ENCODE measurements at regions not wholly inside any gene's neighbourhood (a gene's known extent, or its start where the extent isn't known, plus 50 kb on each side); places are given as distances from the start of the nearest gene placed in this dataset.

- CTCF ChIA-PET, result no interaction called here
- Mint-ChIP-seq H3K27me3 (ENCODE audit: low read depth) (no peaks in the 10 kb centered on the region), H3K9me3 (no peaks in the 10 kb centered on the region), H3K36me3 (ENCODE audit: low read depth) (no peaks in the 10 kb centered on the region), H3K27ac (no peak overlapping the region), H3K4me3 (no peak overlapping the region), H3K4me1 (ENCODE audit: low read depth) (no peaks in the 10 kb centered on the region)
- intact Hi-C loops (cut with micrococcal nuclease), result no loop called here
- DNase-seq, result no peak
These were observed 204.7 kb upstream of the TNRC6C start for GRCh38 chr17:77753691-77754245.

GRCh38 chr17:77754956-77755355 lies 203.5 kb upstream of the TNRC6C start:
- no peaks in the 10 kb centered on the region for H3K4me1 Mint-ChIP-seq (ENCODE audit: low read depth)
- no peak overlapping the region for H3K4me3 Mint-ChIP-seq
- no peaks in the 10 kb centered on the region for H3K27me3 Mint-ChIP-seq (ENCODE audit: low read depth)
- CTCF ChIA-PET, result no interaction called here
- H3K27ac Mint-ChIP-seq, result no peak overlapping the region
- no peaks in the 10 kb centered on the region for H3K36me3 Mint-ChIP-seq (ENCODE audit: low read depth)
- no peaks in the 10 kb centered on the region for H3K9me3 Mint-ChIP-seq
- intact Hi-C loops (cut with micrococcal nuclease), result no loop called here
- no peak for DNase-seq

GRCh38 chr17:77755410-77755963 lies 203.0 kb upstream of the TNRC6C start:
- no peaks in the 10 kb centered on the region for H3K36me3 Mint-ChIP-seq (ENCODE audit: low read depth)
- H3K4me1 Mint-ChIP-seq (ENCODE audit: low read depth), result no peaks in the 10 kb centered on the region
- intact Hi-C loops (cut with micrococcal nuclease), result no loop called here
- no peak overlapping the region for H3K4me3 Mint-ChIP-seq
- H3K27me3 Mint-ChIP-seq (ENCODE audit: low read depth), result no peaks in the 10 kb centered on the region
- no peak for DNase-seq
- CTCF ChIA-PET, result no interaction called here
- H3K27ac Mint-ChIP-seq, result no peak overlapping the region
- no peaks in the 10 kb centered on the region for H3K9me3 Mint-ChIP-seq

- DNase-seq, result no peak
- Mint-ChIP-seq H3K27me3 (ENCODE audit: low read depth) (no peaks in the 10 kb centered on the region), H3K4me1 (ENCODE audit: low read depth) (no peaks in the 10 kb centered on the region), H3K27ac (no peak overlapping the region), H3K4me3 (no peak overlapping the region), H3K36me3 (ENCODE audit: low read depth) (no peaks in the 10 kb centered on the region), H3K9me3 (no peaks in the 10 kb centered on the region)
- CTCF ChIA-PET, result no interaction called here
- intact Hi-C loops (cut with micrococcal nuclease), result no loop called here
These were observed 202.5 kb upstream of the TNRC6C start for GRCh38 chr17:77756028-77756427.

- Mint-ChIP-seq H3K9me3 (no peaks in the 10 kb centered on the region), H3K27ac (no peak overlapping the region), H3K36me3 (ENCODE audit: low read depth) (no peaks in the 10 kb centered on the region), H3K27me3 (ENCODE audit: low read depth) (no peaks in the 10 kb centered on the region), H3K4me3 (no peak overlapping the region), H3K4me1 (ENCODE audit: low read depth) (no peaks in the 10 kb centered on the region)
- intact Hi-C loops (cut with micrococcal nuclease), result no loop called here
- CTCF ChIA-PET, result no interaction called here
- DNase-seq, result no peak
These were observed 201.5 kb upstream of the TNRC6C start for GRCh38 chr17:77756846-77757560.

- Mint-ChIP-seq H3K36me3 (ENCODE audit: low read depth) (no peaks in the 10 kb centered on the region), H3K27me3 (ENCODE audit: low read depth) (no peaks in the 10 kb centered on the region), H3K27ac (no peak overlapping the region), H3K4me3 (no peak overlapping the region), H3K4me1 (ENCODE audit: low read depth) (no peaks in the 10 kb centered on the region), H3K9me3 (no peaks in the 10 kb centered on the region)
- DNase-seq, result no peak
- CTCF ChIA-PET, result no interaction called here
- intact Hi-C loops (cut with micrococcal nuclease), result no loop called here
These were observed 201.0 kb upstream of the TNRC6C start for GRCh38 chr17:77757561-77757898.

GRCh38 chr17:77763023-77763422 lies 195.5 kb upstream of the TNRC6C start:
- Mint-ChIP-seq H3K27ac (no peak overlapping the region), H3K36me3 (ENCODE audit: low read depth) (no peaks in the 10 kb centered on the region), H3K27me3 (ENCODE audit: low read depth) (no peaks in the 10 kb centered on the region)

GRCh38 chr17:77763575-77763974 lies 194.9 kb upstream of the TNRC6C start:
- intact Hi-C loops (cut with micrococcal nuclease), result no loop called here
- Mint-ChIP-seq H3K4me1 (ENCODE audit: low read depth) (no peaks in the 10 kb centered on the region), H3K27ac (no peak overlapping the region), H3K4me3 (no peak overlapping the region), H3K27me3 (ENCODE audit: low read depth) (no peaks in the 10 kb centered on the region), H3K36me3 (ENCODE audit: low read depth) (no peaks in the 10 kb centered on the region), H3K9me3 (no peaks in the 10 kb centered on the region)
- CTCF ChIA-PET, result interaction anchor here (1.1 kb wide), 1 partner anchor 250 kb away, joined by 3 read pairs; no protein-coding TSS in a partner anchor
- no peak for DNase-seq

More at GRCh38 chr17:77763023-77763422, 195.5 kb upstream of the TNRC6C start:
- no peaks in the 10 kb centered on the region for H3K9me3 Mint-ChIP-seq
- DNase-seq, result no peak
- CTCF ChIA-PET, result no interaction called here
- no peak overlapping the region for H3K4me3 Mint-ChIP-seq
- H3K4me1 Mint-ChIP-seq (ENCODE audit: low read depth), result no peaks in the 10 kb centered on the region
- intact Hi-C loops (cut with micrococcal nuclease), result no loop called here

GRCh38 chr17:77765292-77765691 lies 193.2 kb upstream of the TNRC6C start:
- Mint-ChIP-seq H3K4me1 (ENCODE audit: low read depth) (no peaks in the 10 kb centered on the region), H3K4me3 (no peak overlapping the region), H3K27ac (no peak overlapping the region), H3K36me3 (ENCODE audit: low read depth) (no peaks in the 10 kb centered on the region), H3K27me3 (ENCODE audit: low read depth) (no peaks in the 10 kb centered on the region), H3K9me3 (no peaks in the 10 kb centered on the region)
- DNase-seq, result no peak
- CTCF ChIA-PET, result interaction anchor here (0.6 kb wide), 1 partner anchor 32 kb away, joined by 3 read pairs; no protein-coding TSS in a partner anchor
- intact Hi-C loops (cut with micrococcal nuclease), result no loop called here

- no peaks in the 10 kb centered on the region for H3K36me3 Mint-ChIP-seq (ENCODE audit: low read depth)
- H3K27ac Mint-ChIP-seq, result no peak overlapping the region
- CTCF ChIA-PET, result no interaction called here
- H3K9me3 Mint-ChIP-seq, result no peaks in the 10 kb centered on the region
- H3K27me3 Mint-ChIP-seq (ENCODE audit: low read depth), result no peaks in the 10 kb centered on the region
- no peak for DNase-seq
- H3K4me1 Mint-ChIP-seq (ENCODE audit: low read depth), result peaks cover under 1% of the 10 kb centered on the region
- intact Hi-C loops (cut with micrococcal nuclease), result no loop called here
- no peak overlapping the region for H3K4me3 Mint-ChIP-seq
These were observed 191.4 kb upstream of the TNRC6C start for GRCh38 chr17:77767148-77767547.

GRCh38 chr17:77768248-77768852 lies 190.2 kb upstream of the TNRC6C start:
- CTCF ChIA-PET, result interaction anchor here (1.2 to 1.6 kb wide), 2 partner anchors 246 to 251 kb away, joined by 5 read pairs; no protein-coding TSS in a partner anchor
- intact Hi-C loops (cut with micrococcal nuclease), result no loop called here
- no peak overlapping the region for H3K4me3 Mint-ChIP-seq
- no peaks in the 10 kb centered on the region for H3K9me3 Mint-ChIP-seq
- H3K27ac Mint-ChIP-seq, result no peak overlapping the region
- no peak for DNase-seq
- no peaks in the 10 kb centered on the region for H3K36me3 Mint-ChIP-seq (ENCODE audit: low read depth)
- H3K4me1 Mint-ChIP-seq (ENCODE audit: low read depth), result peaks cover 10% of the 10 kb centered on the region
- no peaks in the 10 kb centered on the region for H3K27me3 Mint-ChIP-seq (ENCODE audit: low read depth)

- Mint-ChIP-seq H3K9me3 (no peaks in the 10 kb centered on the region), H3K27ac (no peak overlapping the region), H3K4me3 (no peak overlapping the region), H3K36me3 (ENCODE audit: low read depth) (no peaks in the 10 kb centered on the region), H3K4me1 (ENCODE audit: low read depth) (peaks cover 10% of the 10 kb centered on the region), H3K27me3 (ENCODE audit: low read depth) (no peaks in the 10 kb centered on the region)
- no peak for DNase-seq
- intact Hi-C loops (cut with micrococcal nuclease), result no loop called here
- CTCF ChIA-PET, result interaction anchor here (0.6 to 1.6 kb wide), 3 partner anchors 55 to 250 kb away, joined by 3 to 5 read pairs (median 5); no protein-coding TSS in a partner anchor
These were observed 189.3 kb upstream of the TNRC6C start for GRCh38 chr17:77769215-77769614.

- H3K4me1 Mint-ChIP-seq (ENCODE audit: low read depth), result peaks cover 10% of the 10 kb centered on the region
- no peaks in the 10 kb centered on the region for H3K36me3 Mint-ChIP-seq (ENCODE audit: low read depth)
- no peaks in the 10 kb centered on the region for H3K27me3 Mint-ChIP-seq (ENCODE audit: low read depth)
- no peaks in the 10 kb centered on the region for H3K9me3 Mint-ChIP-seq
- no peak for DNase-seq
- intact Hi-C loops (cut with micrococcal nuclease), result no loop called here
- H3K27ac Mint-ChIP-seq, result no peak overlapping the region
- CTCF ChIA-PET, result interaction anchor here (0.6 to 2.7 kb wide), 4 partner anchors 56 to 250 kb away, joined by 3 to 13 read pairs (median 5); no protein-coding TSS in a partner anchor
- no peak overlapping the region for H3K4me3 Mint-ChIP-seq
These were observed 188.7 kb upstream of the TNRC6C start for GRCh38 chr17:77769762-77770161.

All from activated naive CD4-positive, alpha-beta T cell treated with anti-CD3 and anti-CD28 coated beads for 36 hours (primary cell).